ENCODE measurements at regions not wholly inside any gene's neighbourhood (a gene's known extent, or its start where the extent isn't known, plus 50 kb on each side); places are given as distances from the start of the nearest gene placed in this dataset.

- no peak for TF ChIP-seq CTCF (IDR thresholded peaks at IDR 0.05; ENCODE audit: insufficient read depth, low read length)
- TF ChIP-seq POLR2AphosphoS5 (IDR thresholded peaks at IDR 0.05; ENCODE audit: low read depth): no peak
- no peak for TF ChIP-seq REST (IDR thresholded peaks at IDR 0.05; ENCODE audit: insufficient replicate concordance, low read depth)
These were observed 158.4 kb downstream of the GDAP2 start for GRCh38 chr1:117770981-117771531.

All from HL-60 (cell line).